GM21367 (cell line): ENCODE measurements at regions not wholly inside any gene's neighbourhood (a gene's known extent, or its start where the extent isn't known, plus 50 kb on each side); places are given as distances from the start of the nearest gene placed in this dataset.

Experiments used
- ATAC-seq: cut with Tn5 transposase; IDR thresholded peaks from one replicate; pipeline ENCODE4 v1.9.1; 2021; ENCODE audit not compliant: unreplicated experiment

GRCh38 chr16:85254051-85254450 is 141.8 kb upstream of the CIBAR2 start:
- ATAC-seq: no peak

- ATAC-seq: no peak
Observed at GRCh38 chr16:85254921-85255320, 142.6 kb upstream of the CIBAR2 start.

GRCh38 chr16:85255777-85256176 is 143.5 kb upstream of the CIBAR2 start:
- ATAC-seq: no peak

GRCh38 chr16:85256190-85256739 is 144.0 kb upstream of the CIBAR2 start:
- no peak for ATAC-seq

- ATAC-seq: no peak
Observed at GRCh38 chr16:85257483-85257882, 145.2 kb upstream of the CIBAR2 start.

GRCh38 chr16:85258166-85258565 is 145.9 kb upstream of the CIBAR2 start:
- ATAC-seq: no peak

- no peak for ATAC-seq
Observed at GRCh38 chr16:85258629-85259028, 146.4 kb upstream of the CIBAR2 start.

- ATAC-seq: no peak
Observed at GRCh38 chr16:85259115-85259831, 147.0 kb upstream of the CIBAR2 start.

- no peak for ATAC-seq
Observed at GRCh38 chr16:85259832-85260167, 147.5 kb upstream of the CIBAR2 start.

- ATAC-seq: no peak
Observed at GRCh38 chr16:85261204-85261603, 148.9 kb upstream of the CIBAR2 start.

- no peak for ATAC-seq
Observed at GRCh38 chr16:85261657-85262557, 149.6 kb upstream of the CIBAR2 start.

GRCh38 chr16:85262558-85263238 is 150.4 kb upstream of the CIBAR2 start:
- no peak for ATAC-seq

GRCh38 chr16:85263239-85263585 is 150.9 kb upstream of the CIBAR2 start:
- no peak for ATAC-seq

- no peak for ATAC-seq
Observed at GRCh38 chr16:85264752-85265151, 152.5 kb upstream of the CIBAR2 start.

- ATAC-seq: no peak
Observed at GRCh38 chr16:85265161-85265784, 153.0 kb upstream of the CIBAR2 start.

- no peak for ATAC-seq
Observed at GRCh38 chr16:85265810-85266209, 153.5 kb upstream of the CIBAR2 start.

- ATAC-seq: no peak
Observed at GRCh38 chr16:85266857-85267256, 154.6 kb upstream of the CIBAR2 start.

- no peak for ATAC-seq
Observed at GRCh38 chr16:85267414-85267945, 155.2 kb upstream of the CIBAR2 start.

GRCh38 chr16:85269165-85269564 is 156.9 kb upstream of the CIBAR2 start:
- ATAC-seq: no peak

GRCh38 chr16:85270374-85270773 is 158.1 kb upstream of the CIBAR2 start:
- no peak for ATAC-seq

GRCh38 chr16:85271198-85271597 is 158.9 kb upstream of the CIBAR2 start:
- ATAC-seq: no peak
